ENCODE measurements at regions not wholly inside any gene's neighbourhood (a gene's known extent, or its start where the extent isn't known, plus 50 kb on each side); places are given as distances from the start of the nearest gene placed in this dataset.
"Not testable (repeated sequence)": the region's sequence is repeated elsewhere in the genome, so short reads cannot be mapped to it uniquely, and the experiment has no call there.

DNA sequence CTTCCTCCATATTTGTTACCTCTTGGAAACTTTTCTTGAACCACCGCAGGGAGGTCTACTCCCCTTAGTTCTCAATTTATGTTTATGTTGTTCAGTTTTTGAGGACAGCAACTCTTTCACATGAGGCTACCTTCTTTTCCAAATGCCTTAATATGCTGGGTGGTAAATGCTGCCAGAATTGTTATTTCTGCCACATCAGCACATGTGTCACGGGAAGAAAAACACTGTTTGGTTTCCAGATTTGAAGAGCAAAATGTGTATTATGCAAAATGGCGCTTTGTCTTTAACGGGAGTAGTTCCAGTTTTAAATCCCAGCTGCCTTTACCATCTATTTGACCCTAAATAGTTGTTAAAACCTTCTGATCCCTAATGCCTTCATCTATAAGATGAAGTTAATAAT, 606.2 kb upstream of the TBL1XR1 start:
- DNase-seq: no peak
- intact Hi-C loops (cut with DNase I): no loop called here
- Histone ChIP-seq H3K4me1 (peaks cover 0 to 12% (median 2%) of the 10 kb centered on the region in 4 donors), H3K36me3 (no peaks in the 10 kb centered on the region), H3K27ac (no peak overlapping the region), H3K9me3 (no peaks in the 10 kb centered on the region), H3K4me3 (no peak overlapping the region), H3K27me3 (no peaks in the 10 kb centered on the region)
- ATAC-seq: no peak
- TF ChIP-seq, protein P1, sequence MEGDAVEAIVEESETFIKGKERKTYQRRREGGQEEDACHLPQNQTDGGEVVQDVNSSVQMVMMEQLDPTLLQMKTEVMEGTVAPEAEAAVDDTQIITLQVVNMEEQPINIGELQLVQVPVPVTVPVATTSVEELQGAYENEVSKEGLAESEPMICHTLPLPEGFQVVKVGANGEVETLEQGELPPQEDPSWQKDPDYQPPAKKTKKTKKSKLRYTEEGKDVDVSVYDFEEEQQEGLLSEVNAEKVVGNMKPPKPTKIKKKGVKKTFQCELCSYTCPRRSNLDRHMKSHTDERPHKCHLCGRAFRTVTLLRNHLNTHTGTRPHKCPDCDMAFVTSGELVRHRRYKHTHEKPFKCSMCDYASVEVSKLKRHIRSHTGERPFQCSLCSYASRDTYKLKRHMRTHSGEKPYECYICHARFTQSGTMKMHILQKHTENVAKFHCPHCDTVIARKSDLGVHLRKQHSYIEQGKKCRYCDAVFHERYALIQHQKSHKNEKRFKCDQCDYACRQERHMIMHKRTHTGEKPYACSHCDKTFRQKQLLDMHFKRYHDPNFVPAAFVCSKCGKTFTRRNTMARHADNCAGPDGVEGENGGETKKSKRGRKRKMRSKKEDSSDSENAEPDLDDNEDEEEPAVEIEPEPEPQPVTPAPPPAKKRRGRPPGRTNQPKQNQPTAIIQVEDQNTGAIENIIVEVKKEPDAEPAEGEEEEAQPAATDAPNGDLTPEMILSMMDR (IDR thresholded peaks at IDR 0.05): no peak
- TF ChIP-seq POLR2A (IDR thresholded peaks at IDR 0.05): no peak
- 49% methylated on average over 4 of the region's 4 CpGs for WGBS (ENCODE audit: insufficient coverage, low coverage, low lambda C conversion rate, missing lambda C conversion rate)

DNA sequence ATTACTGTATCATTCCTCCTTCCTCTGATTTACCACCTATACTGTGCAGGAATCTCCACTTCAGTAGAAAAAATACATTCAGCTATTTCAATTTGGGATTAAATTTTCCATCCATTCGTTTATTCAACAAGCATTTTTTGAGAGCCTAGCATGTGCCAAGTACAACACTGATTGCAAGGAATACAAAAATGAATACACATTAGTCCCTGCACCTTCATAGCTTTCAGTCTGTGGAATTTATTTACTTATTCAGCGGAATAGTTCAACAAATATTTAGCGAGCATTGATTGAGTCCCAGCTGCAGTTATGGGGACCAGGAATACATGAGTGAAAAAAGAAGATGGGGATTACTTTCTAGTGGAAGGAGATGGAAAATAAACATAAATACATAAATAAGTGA, 606.8 kb upstream of the TBL1XR1 start:
- WGBS (ENCODE audit: insufficient coverage, low coverage, low lambda C conversion rate, missing lambda C conversion rate): 37% methylated on average over 3 of the region's 3 CpGs

DNA sequence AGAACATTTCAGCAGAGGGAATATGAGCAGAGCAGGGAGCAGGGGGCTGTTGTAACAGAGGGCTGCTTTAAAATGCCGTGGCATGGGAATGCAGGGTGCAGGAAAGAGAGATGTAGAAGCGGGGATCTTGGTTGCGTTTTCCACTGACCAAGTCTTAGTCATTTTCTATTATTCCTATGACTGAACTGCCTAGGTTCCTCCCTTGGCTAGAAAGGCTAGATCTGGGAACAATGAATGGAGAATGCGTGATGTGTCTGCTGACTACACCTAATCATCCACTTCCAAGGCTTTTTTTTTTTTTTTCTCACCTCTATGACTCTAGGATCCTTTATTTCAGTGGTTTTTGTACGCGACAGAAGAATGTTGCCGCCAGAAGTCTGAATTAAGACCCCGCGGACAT, 607.4 kb upstream of the TBL1XR1 start:
- 83% methylated on average over 9 of the region's 9 CpGs for WGBS (ENCODE audit: insufficient coverage, low coverage, low lambda C conversion rate, missing lambda C conversion rate)
- DNase-seq (no peak), ATAC-seq (peak in 3 of 4 donors; percentile 13 to 20 (median 18))
- Histone ChIP-seq H3K9me3 (no peaks in the 10 kb centered on the region), H3K4me1 (peaks cover 0 to 12% (median 2%) of the 10 kb centered on the region in 4 donors), H3K27ac (no peak overlapping the region), H3K4me3 (no peak overlapping the region), H3K27me3 (no peaks in the 10 kb centered on the region), H3K36me3 (no peaks in the 10 kb centered on the region)
- TF ChIP-seq, protein P1 (IDR thresholded peaks at IDR 0.05): no peak
- no peak for TF ChIP-seq POLR2A (IDR thresholded peaks at IDR 0.05)
- intact Hi-C loops (cut with DNase I): no loop called here

More for the DNA sequence above, 606.8 kb upstream of the TBL1XR1 start:
- no peaks in the 10 kb centered on the region for H3K36me3 ChIP-seq
- H3K4me3 ChIP-seq: no peak overlapping the region
- H3K27ac ChIP-seq: no peak overlapping the region
- ATAC-seq: peak; percentile 66 to 94 (median 84)
- no peaks in the 10 kb centered on the region for H3K9me3 ChIP-seq
- TF ChIP-seq, protein P1 (IDR thresholded peaks at IDR 0.05): no peak
- no peak for TF ChIP-seq POLR2A (IDR thresholded peaks at IDR 0.05)
- no peaks in the 10 kb centered on the region for H3K27me3 ChIP-seq
- intact Hi-C loops (cut with DNase I): no loop called here
- no peak for DNase-seq
- peaks cover 0 to 12% (median 2%) of the 10 kb centered on the region in 4 donors for H3K4me1 ChIP-seq

DNA sequence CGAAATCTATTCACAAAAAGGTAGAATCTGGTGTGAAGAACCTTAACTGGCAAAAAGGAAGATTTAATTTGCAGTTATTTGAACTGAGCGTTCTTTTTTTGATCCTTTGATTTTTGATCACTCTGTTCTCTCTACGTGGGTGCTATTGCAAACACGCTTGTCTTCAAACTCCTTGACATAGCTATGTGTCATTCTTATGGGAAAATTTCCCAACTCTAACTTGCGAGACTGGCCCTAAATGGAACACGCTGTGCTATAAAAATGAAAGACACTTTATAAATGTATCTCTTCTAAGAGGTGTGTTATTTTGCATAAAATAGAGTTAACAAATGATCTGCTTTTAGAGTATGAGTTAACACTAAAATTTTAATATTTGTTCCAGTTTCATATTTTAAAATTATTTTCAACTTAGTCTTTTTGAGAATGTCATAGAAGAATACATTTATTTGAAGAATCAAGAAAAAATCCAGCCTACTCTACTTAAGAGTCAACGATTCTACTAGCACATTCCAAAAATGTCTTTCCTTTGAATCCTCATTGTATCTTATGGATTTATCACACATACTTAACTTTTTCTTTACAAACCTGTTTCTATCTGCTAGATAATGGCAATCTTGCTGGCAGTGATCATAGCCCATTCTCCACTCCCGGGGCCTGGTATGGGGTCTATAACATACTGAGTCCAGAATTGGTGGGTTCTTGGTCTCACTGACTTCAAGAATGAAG, 610.0 kb upstream of the TBL1XR1 start:
- WGBS (ENCODE audit: insufficient coverage, low coverage, low lambda C conversion rate, missing lambda C conversion rate): 89% methylated on average over 8 of the region's 8 CpGs
- no peaks in the 10 kb centered on the region for H3K36me3 ChIP-seq
- ATAC-seq: no peak
- no peak overlapping the region for H3K4me3 ChIP-seq
- H3K27ac ChIP-seq: no peak overlapping the region
- TF ChIP-seq, protein P1 (IDR thresholded peaks at IDR 0.05): no peak
- no peak for TF ChIP-seq POLR2A (IDR thresholded peaks at IDR 0.05)
- H3K4me1 ChIP-seq: peaks cover 0 to 23% (median 7%) of the 10 kb centered on the region in 4 donors
- H3K27me3 ChIP-seq: no peaks in the 10 kb centered on the region
- intact Hi-C loops (cut with DNase I): no loop called here
- H3K9me3 ChIP-seq: no peaks in the 10 kb centered on the region
- DNase-seq: no peak

DNA sequence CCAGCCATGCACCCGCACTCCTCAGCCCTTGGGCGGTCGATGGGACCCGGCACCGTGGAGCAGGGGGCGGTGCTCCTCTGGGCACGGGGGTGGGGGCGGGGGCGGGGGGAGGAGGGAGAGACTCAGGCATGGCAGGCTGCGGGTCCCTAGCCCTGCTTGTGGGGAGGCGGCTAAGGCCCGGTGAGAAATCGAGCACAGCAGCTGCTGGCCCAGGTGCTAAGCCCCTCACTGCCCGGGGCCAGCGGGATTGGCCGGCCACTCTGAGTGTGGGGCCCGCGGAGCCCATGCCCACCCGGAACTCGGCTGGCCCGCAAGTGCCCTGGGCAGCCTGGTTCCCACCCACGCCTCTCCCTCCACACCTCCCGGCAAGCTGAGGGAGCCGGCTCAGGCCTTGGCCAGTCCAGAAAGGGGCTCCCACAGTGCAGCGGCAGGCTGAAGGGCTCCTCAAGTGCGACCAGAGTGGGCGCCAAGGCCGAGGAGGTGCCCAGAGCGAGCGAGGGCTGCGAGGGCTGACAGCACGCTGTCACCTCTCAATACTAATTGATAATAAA, 611.7 kb upstream of the TBL1XR1 start:
- H3K4me3 ChIP-seq; H3K27ac ChIP-seq; DNase-seq; ATAC-seq; H3K27me3 ChIP-seq; H3K9me3 ChIP-seq; H3K36me3 ChIP-seq; intact Hi-C loops (cut with DNase I): not testable (repeated sequence)
- WGBS (ENCODE audit: insufficient coverage, low coverage, low lambda C conversion rate, missing lambda C conversion rate): no CpG with 5 or more reads among the region's 32 CpGs
- peaks cover 0 to 18% (median 7%) of the 10 kb centered on the region in 4 donors for H3K4me1 ChIP-seq
